Esophagus muscularis mucosa (tissue), 4 donors: ENCODE measurements at regions not wholly inside any gene's neighbourhood (a gene's known extent, or its start where the extent isn't known, plus 50 kb on each side); places are given as distances from the start of the nearest gene placed in this dataset.

Experiments
- DNase-seq: peaks from one replicate; pipeline ENCODE4 v3.0.0-alpha.2; 2017; ENCODE audit errors: extremely low spot score
- H3K27ac ChIP-seq, 4 donors: fragments of 200-600 bp; sonication (generic); replicated peaks in 1 of 4; 1 replicate in 3 of 4; 2 replicates in 1 of 4; pipeline ENCODE4 v1.5.1; 2016 to 2019; ENCODE audit warnings: mild to moderate bottlenecking in 1 of 4
- H3K27me3 ChIP-seq, 4 donors: fragments of 200-600 bp; sonication (generic); one replicate each; pipeline versions ENCODE4 v1.5.1 to v1.6.0; 2016 to 2019
- H3K36me3 ChIP-seq, 4 donors: fragments of 200-600 bp; sonication (generic); one replicate each; pipeline ENCODE4 v1.5.1; 2016 to 2019
- H3K4me1 ChIP-seq, 4 donors: fragments of 200-600 bp; sonication (generic); one replicate each; pipeline ENCODE4 v1.5.1; 2016 to 2019
- H3K4me3 ChIP-seq, 4 donors: fragments of 200-600 bp; sonication (generic); 1 replicate in 2 of 4; 2 replicates in 2 of 4; pipeline ENCODE4 v1.5.1; 2016 to 2019; ENCODE audit warnings: mild to moderate bottlenecking in 4 of 4, moderate library complexity in 1 of 4
- H3K9me3 ChIP-seq, 4 donors: fragments of 200-600 bp; sonication (generic); 1 replicate in 3 of 4; 2 replicates in 1 of 4; pipeline ENCODE4 v1.5.1; 2016 to 2019
- EP300 ChIP-seq: sonication (generic); formaldehyde crosslinking; IDR thresholded peaks from one replicate; pipeline ENCODE4 v1.6.1; 2017; ENCODE audit warnings: antibody characterized with exemption
- POLR2A ChIP-seq: fragments of 450-650 bp; IDR thresholded peaks from one replicate; pipeline ENCODE4 v1.6.1; 2017; ENCODE audit warnings: antibody characterized with exemption, moderate library complexity, mild to moderate bottlenecking, low read depth
- POLR2AphosphoS5 ChIP-seq, 2 donors: sonication (generic); formaldehyde crosslinking; IDR thresholded peaks; one replicate each; pipeline ENCODE4 v1.6.1; 2017; ENCODE audit warnings: antibody characterized with exemption in 2 of 2
- WGBS: methylation state at CpG from one replicate; pipeline ENCODE4 v1.1.5; 2018; 5-methylcytosine and 5-hydroxymethylcytosine counted together
- intact Hi-C: fragments of 100-400 bp; cut with DNase I; formaldehyde crosslinking; loops from one replicate; pipeline ENCODE4 v1.15.1; 2023
- TF ChIP-seq, protein P1 (sequence below), 3 experiments: fragments of 200-600 bp in 2 of 3; fragments of 450-650 bp in 1 of 3; sonication (generic) in 2 of 3; IDR thresholded peaks; one replicate each; pipeline ENCODE4 v1.5.1; 2017 to 2019; ENCODE audit warnings: antibody characterized with exemption in 3 of 3, mild to moderate bottlenecking in 2 of 3, moderate library complexity in 1 of 3

GRCh38 chr12:111074965-111075364 is 154.6 kb upstream of the MYL2 start:
- intact Hi-C loops, result no loop called here
- Histone ChIP-seq H3K27me3 (peaks cover 0 to 34% (median 0%) of the 10 kb centered on the region in 4 donors), H3K9me3 (peaks cover 0 to 7% (median 0%) of the 10 kb centered on the region in 4 donors), H3K27ac (no peak overlapping the region), H3K36me3 (no peaks in the 10 kb centered on the region), H3K4me1 (no peaks in the 10 kb centered on the region), H3K4me3 (no peak overlapping the region)
- TF ChIP-seq, protein P1, sequence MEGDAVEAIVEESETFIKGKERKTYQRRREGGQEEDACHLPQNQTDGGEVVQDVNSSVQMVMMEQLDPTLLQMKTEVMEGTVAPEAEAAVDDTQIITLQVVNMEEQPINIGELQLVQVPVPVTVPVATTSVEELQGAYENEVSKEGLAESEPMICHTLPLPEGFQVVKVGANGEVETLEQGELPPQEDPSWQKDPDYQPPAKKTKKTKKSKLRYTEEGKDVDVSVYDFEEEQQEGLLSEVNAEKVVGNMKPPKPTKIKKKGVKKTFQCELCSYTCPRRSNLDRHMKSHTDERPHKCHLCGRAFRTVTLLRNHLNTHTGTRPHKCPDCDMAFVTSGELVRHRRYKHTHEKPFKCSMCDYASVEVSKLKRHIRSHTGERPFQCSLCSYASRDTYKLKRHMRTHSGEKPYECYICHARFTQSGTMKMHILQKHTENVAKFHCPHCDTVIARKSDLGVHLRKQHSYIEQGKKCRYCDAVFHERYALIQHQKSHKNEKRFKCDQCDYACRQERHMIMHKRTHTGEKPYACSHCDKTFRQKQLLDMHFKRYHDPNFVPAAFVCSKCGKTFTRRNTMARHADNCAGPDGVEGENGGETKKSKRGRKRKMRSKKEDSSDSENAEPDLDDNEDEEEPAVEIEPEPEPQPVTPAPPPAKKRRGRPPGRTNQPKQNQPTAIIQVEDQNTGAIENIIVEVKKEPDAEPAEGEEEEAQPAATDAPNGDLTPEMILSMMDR (IDR thresholded peaks at IDR 0.05), result no peak
- no peak for TF ChIP-seq EP300
- DNase-seq, result no peak
- 100% methylated on average over 2 of the region's 10 CpGs for WGBS

GRCh38 chr12:111074559-111074958 is 154.2 kb upstream of the MYL2 start:
- H3K27me3 ChIP-seq, result peaks cover 0 to 34% (median 0%) of the 10 kb centered on the region in 4 donors
- WGBS, result 85% methylated on average over 6 of the region's 8 CpGs

DNA sequence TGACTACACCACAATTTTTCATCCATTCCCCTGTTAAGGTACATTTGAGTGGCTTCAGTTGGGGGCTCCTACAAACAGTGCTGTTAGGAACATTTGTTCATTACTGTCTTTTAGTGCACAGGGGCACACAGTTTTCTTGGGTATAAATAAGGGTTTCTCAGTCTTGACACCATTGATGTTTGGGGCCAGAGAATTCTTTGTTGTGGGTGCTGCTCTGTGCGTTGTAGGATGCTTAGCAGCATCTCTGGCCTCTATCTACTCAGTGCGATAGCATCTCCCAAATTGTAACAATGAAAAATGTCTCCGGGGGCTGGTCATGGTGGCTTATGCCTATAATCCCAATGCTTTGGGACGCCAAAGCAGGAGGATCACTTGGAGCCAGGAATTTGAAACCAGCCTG is 153.0 kb upstream of the MYL2 start:
- Histone ChIP-seq H3K4me1 (no peaks in the 10 kb centered on the region), H3K36me3 (no peaks in the 10 kb centered on the region), H3K9me3 (peaks cover 0 to 7% (median 0%) of the 10 kb centered on the region in 4 donors), H3K4me3 (no peak overlapping the region), H3K27ac (no peak overlapping the region), H3K27me3 (peaks cover 0 to 41% (median 0%) of the 10 kb centered on the region in 4 donors)
- no peak for TF ChIP-seq EP300
- TF ChIP-seq, protein P1 (IDR thresholded peaks at IDR 0.05), result no peak
- TF ChIP-seq POLR2AphosphoS5 (IDR thresholded peaks at IDR 0.05), result no peak
- no peak for TF ChIP-seq POLR2A
- WGBS, result 90% methylated on average over 4 of the region's 4 CpGs
- intact Hi-C loops, result no loop called here
- DNase-seq, result no peak

More at GRCh38 chr12:111074559-111074958, 154.2 kb upstream of the MYL2 start:
- H3K9me3 ChIP-seq, result peaks cover 0 to 7% (median 0%) of the 10 kb centered on the region in 4 donors
- no peaks in the 10 kb centered on the region for H3K4me1 ChIP-seq
- intact Hi-C loops, result no loop called here
- no peak overlapping the region for H3K4me3 ChIP-seq
- DNase-seq, result no peak
- H3K36me3 ChIP-seq, result no peaks in the 10 kb centered on the region
- TF ChIP-seq POLR2AphosphoS5 (IDR thresholded peaks at IDR 0.05), result no peak
- no peak for TF ChIP-seq POLR2A
- TF ChIP-seq, protein P1 (IDR thresholded peaks at IDR 0.05), result no peak
- no peak for TF ChIP-seq EP300
- H3K27ac ChIP-seq, result no peak overlapping the region

- intact Hi-C loops, result no loop called here
- Histone ChIP-seq H3K36me3 (no peaks in the 10 kb centered on the region), H3K4me1 (no peaks in the 10 kb centered on the region), H3K27ac (no peak overlapping the region), H3K4me3 (no peak overlapping the region), H3K27me3 (peaks cover 0 to 45% (median 0%) of the 10 kb centered on the region in 4 donors), H3K9me3 (peaks cover 0 to 7% (median 0%) of the 10 kb centered on the region in 4 donors)
- TF ChIP-seq EP300 (no peak), POLR2AphosphoS5 (IDR thresholded peaks at IDR 0.05) (no peak)
- no peak for DNase-seq
These were observed 151.9 kb upstream of the MYL2 start for GRCh38 chr12:111072299-111072698.

DNA sequence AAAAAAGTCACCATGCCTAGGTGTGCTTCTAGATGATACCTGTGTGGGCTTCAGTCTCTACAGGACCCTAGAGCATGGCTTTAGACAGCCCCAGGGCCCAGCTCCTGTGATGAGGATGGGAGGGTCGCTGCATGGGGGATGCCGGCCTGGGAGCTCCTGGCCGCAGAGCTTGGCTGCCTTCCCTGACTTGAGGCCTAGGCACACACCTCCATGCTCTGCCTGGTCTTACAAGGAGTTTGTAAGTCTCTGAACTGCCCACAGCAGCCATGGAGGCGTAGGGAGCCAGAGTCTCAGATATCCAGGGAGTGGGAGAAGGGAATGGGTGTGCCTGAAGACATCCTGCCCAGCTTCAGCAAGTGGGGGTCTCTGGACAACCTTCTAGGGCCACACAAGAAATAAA is 149.5 kb upstream of the MYL2 start:
- TF ChIP-seq, protein P1 (IDR thresholded peaks at IDR 0.05), result no peak
- TF ChIP-seq POLR2AphosphoS5 (IDR thresholded peaks at IDR 0.05) (no peak), POLR2A (no peak), EP300 (no peak)
- H3K27ac ChIP-seq, result no peak overlapping the region
- H3K27me3 ChIP-seq, result peaks cover 0 to 39% (median 0%) of the 10 kb centered on the region in 4 donors
- no peaks in the 10 kb centered on the region for H3K36me3 ChIP-seq
- H3K4me1 ChIP-seq, result no peaks in the 10 kb centered on the region
- DNase-seq, result no peak
- H3K9me3 ChIP-seq, result peaks cover 0 to 12% (median 0%) of the 10 kb centered on the region in 4 donors
- WGBS, result 79% methylated on average over 2 of the region's 4 CpGs
- intact Hi-C loops, result no loop called here
- H3K4me3 ChIP-seq, result no peak overlapping the region
